Activated T-helper 2 cell treated with anti-CD3 and anti-CD28 coated beads, Interferon-gamma antibody, Interleukin-2, Interleukin-4, amounts not matched to agents 10 μg/mL and 5 μg/mL and 100 μg/mL, durations not matched to agents 14 hours and 24 hours and 36 hours (primary cell): ENCODE measurements at regions not wholly inside any gene's neighbourhood (a gene's known extent, or its start where the extent isn't known, plus 50 kb on each side); places are given as distances from the start of the nearest gene placed in this dataset.
"Not testable (repeated sequence)": the region's sequence is repeated elsewhere in the genome, so short reads cannot be mapped to it uniquely, and the experiment has no call there.

ENCODE experiments used
- DNase-seq: peaks from one replicate; pipeline ENCODE4 v3.0.0; 2021; ENCODE audit warnings: low spot score
- H3K27ac Mint-ChIP-seq: one replicate; pipeline ENCODE4 v1.8.0; 2021; ENCODE audit warnings: mixed read lengths
- H3K27me3 Mint-ChIP-seq: one replicate; pipeline ENCODE4 v1.8.0; 2021; ENCODE audit warnings: low read depth, mixed read lengths
- H3K36me3 Mint-ChIP-seq: one replicate; pipeline ENCODE4 v1.8.0; 2021; ENCODE audit warnings: low read depth, mixed read lengths
- H3K4me1 Mint-ChIP-seq: one replicate; pipeline ENCODE4 v1.8.0; 2021; ENCODE audit warnings: low read depth, mixed read lengths
- H3K4me3 Mint-ChIP-seq: one replicate; pipeline ENCODE4 v1.8.0; 2021; ENCODE audit warnings: low read depth, mild to moderate bottlenecking, moderate library complexity, mixed read lengths
- H3K9me3 Mint-ChIP-seq: one replicate; pipeline ENCODE4 v1.8.0; 2021; ENCODE audit warnings: mixed read lengths
- intact Hi-C: fragments of 100-400 bp; cut with micrococcal nuclease; formaldehyde crosslinking; loops from one replicate; pipeline ENCODE4 v1.15.1; 2023

DNA sequence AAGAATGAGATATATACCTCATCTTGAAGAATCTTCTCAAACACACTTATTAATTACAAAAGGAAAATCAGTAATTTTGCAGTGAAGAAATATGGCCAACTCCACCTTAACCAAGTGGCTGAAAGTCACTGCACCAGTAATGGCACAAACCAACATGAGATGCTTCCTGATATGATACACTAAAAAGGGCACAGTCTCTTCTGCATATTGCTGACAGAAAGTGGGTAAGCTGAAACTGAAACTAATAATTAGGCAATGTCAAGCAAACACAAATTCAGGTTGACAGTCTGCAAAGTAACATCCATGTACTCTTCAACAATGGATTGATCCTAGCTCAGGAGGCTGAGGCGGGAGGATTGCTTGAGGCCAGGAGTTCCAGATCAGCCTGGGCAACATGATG, 56.1 kb downstream of the ZNF22 start:
- DNase-seq, H3K27ac Mint-ChIP-seq, H3K4me1 Mint-ChIP-seq, H3K36me3 Mint-ChIP-seq, H3K9me3 Mint-ChIP-seq, intact Hi-C loops, H3K4me3 Mint-ChIP-seq, H3K27me3 Mint-ChIP-seq: not testable (repeated sequence)

- H3K4me1 Mint-ChIP-seq, result no peaks in the 10 kb centered on the region
- H3K4me3 Mint-ChIP-seq, result no peak overlapping the region
- H3K27ac Mint-ChIP-seq, result no peak overlapping the region
- H3K27me3 Mint-ChIP-seq, result peaks cover 2% of the 10 kb centered on the region
- H3K9me3 Mint-ChIP-seq, result no peaks in the 10 kb centered on the region
- H3K36me3 Mint-ChIP-seq, result no peaks in the 10 kb centered on the region
- intact Hi-C loops, result no loop called here
- DNase-seq, result no peak
Measured at GRCh38 chr10:45058580-45058979, 57.9 kb downstream of the ZNF22 start.

GRCh38 chr10:45058992-45059561, 58.4 kb downstream of the ZNF22 start:
- no peak for DNase-seq
- no peaks in the 10 kb centered on the region for H3K4me1 Mint-ChIP-seq
- H3K36me3 Mint-ChIP-seq, result no peaks in the 10 kb centered on the region
- no peak overlapping the region for H3K27ac Mint-ChIP-seq
- H3K27me3 Mint-ChIP-seq, result peaks cover 2% of the 10 kb centered on the region
- H3K4me3 Mint-ChIP-seq, result no peak overlapping the region
- intact Hi-C loops, result no loop called here
- no peaks in the 10 kb centered on the region for H3K9me3 Mint-ChIP-seq

GRCh38 chr10:45059632-45060031, 58.9 kb downstream of the ZNF22 start:
- H3K4me1 Mint-ChIP-seq, result no peaks in the 10 kb centered on the region
- no peaks in the 10 kb centered on the region for H3K27me3 Mint-ChIP-seq
- no peaks in the 10 kb centered on the region for H3K36me3 Mint-ChIP-seq
- no peak overlapping the region for H3K4me3 Mint-ChIP-seq
- no peaks in the 10 kb centered on the region for H3K9me3 Mint-ChIP-seq
- H3K27ac Mint-ChIP-seq, result no peak overlapping the region
- DNase-seq, result no peak
- intact Hi-C loops, result no loop called here

- H3K27ac Mint-ChIP-seq, result no peak overlapping the region
- intact Hi-C loops, result no loop called here
- H3K4me1 Mint-ChIP-seq, result no peaks in the 10 kb centered on the region
- no peaks in the 10 kb centered on the region for H3K36me3 Mint-ChIP-seq
- no peak for DNase-seq
- no peaks in the 10 kb centered on the region for H3K27me3 Mint-ChIP-seq
- H3K4me3 Mint-ChIP-seq, result no peak overlapping the region
- H3K9me3 Mint-ChIP-seq, result no peaks in the 10 kb centered on the region
Measured at GRCh38 chr10:45061982-45062381, 61.3 kb downstream of the ZNF22 start.

DNA sequence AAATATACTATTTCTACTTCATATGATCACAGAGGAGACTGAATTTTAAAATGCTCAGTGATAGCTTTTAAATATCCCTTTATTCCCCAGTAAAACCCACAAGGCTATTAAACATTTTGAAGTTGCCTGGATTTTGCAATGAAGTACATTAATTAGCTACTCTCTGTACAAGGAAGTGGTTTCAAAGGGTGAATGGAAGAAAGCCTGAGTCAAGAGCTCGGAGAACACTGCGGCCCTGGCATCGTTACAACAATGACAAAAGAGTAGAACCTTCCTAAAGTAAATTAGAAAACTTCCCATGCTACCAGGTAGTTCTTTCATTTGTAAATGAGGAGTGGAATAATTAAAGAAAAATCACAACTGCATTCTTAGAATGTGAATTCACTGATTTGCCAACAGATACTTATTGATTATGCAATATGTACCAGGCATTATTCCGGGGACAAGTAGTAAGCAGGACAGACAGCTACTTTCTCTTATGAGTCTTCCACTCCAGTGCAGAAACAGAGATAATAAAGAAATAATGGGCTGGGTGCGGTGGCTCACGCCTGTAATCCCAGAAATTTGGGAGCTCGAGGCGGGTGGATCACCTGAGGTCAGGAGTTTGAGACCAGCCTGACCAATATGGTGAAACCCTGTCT, 63.0 kb downstream of the ZNF22 start:
- Mint-ChIP-seq H3K4me3 (no peak overlapping the region), H3K27me3 (no peaks in the 10 kb centered on the region), H3K27ac (no peak overlapping the region), H3K9me3 (no peaks in the 10 kb centered on the region), H3K4me1 (no peaks in the 10 kb centered on the region), H3K36me3 (no peaks in the 10 kb centered on the region)
- intact Hi-C loops, result no loop called here
- no peak for DNase-seq

GRCh38 chr10:45064998-45065397, 64.3 kb downstream of the ZNF22 start:
- Mint-ChIP-seq H3K4me3 (no peak overlapping the region), H3K27me3 (no peaks in the 10 kb centered on the region)
- DNase-seq, result no peak

DNA sequence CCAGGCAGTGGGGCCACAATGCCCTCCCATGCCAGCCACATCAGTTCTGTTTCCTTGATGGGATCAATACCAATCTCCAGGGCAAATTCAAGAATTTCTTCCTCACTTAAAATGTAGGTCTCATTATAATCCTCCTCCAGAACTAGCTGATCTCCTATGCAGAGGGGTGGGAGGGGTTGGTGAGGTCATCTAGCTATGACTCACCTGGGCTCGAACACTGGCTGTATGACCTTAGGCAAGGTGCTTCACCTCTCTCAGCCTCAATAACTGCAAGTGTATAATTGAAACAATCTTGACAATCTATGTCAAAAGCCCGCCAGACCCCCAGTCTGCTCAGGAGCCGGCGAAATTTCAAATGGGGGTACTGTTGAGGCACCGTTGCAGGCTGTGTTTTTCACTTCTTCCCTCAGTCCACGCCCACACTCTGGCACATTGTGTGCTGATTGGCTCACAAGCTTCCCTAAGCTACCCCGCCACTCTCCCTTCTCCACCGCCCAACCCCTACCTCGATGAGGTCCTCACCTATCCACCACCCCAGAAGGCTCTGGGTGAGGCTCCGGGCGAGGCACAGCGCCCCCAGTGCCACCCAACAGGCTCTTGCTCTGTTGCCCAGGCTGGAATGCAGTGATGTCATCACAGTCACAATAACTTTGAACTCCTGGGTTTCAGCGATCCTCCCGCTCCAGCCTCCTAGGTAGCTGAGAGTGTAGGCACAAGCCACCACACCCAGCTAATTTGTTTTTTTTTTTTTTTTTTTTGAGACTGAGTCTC, 70.5 kb downstream of the ZNF22 start:
- Mint-ChIP-seq H3K4me3 (no peak overlapping the region), H3K4me1 (no peaks in the 10 kb centered on the region), H3K36me3 (no peaks in the 10 kb centered on the region), H3K27ac (no peak overlapping the region), H3K27me3 (no peaks in the 10 kb centered on the region), H3K9me3 (no peaks in the 10 kb centered on the region)
- DNase-seq, result no peak
- intact Hi-C loops, result no loop called here

More at GRCh38 chr10:45064998-45065397, 64.3 kb downstream of the ZNF22 start:
- intact Hi-C loops, result no loop called here
- H3K9me3 Mint-ChIP-seq, result no peaks in the 10 kb centered on the region
- H3K4me1 Mint-ChIP-seq, result no peaks in the 10 kb centered on the region
- no peaks in the 10 kb centered on the region for H3K36me3 Mint-ChIP-seq
- H3K27ac Mint-ChIP-seq, result no peak overlapping the region

- H3K4me1 Mint-ChIP-seq, result no peaks in the 10 kb centered on the region
- H3K27ac Mint-ChIP-seq, result no peak overlapping the region
- no peak overlapping the region for H3K4me3 Mint-ChIP-seq
- H3K27me3 Mint-ChIP-seq, result peaks cover 3% of the 10 kb centered on the region
- no peaks in the 10 kb centered on the region for H3K9me3 Mint-ChIP-seq
- DNase-seq, result no peak
- intact Hi-C loops, result no loop called here
- H3K36me3 Mint-ChIP-seq, result no peaks in the 10 kb centered on the region
Measured at GRCh38 chr10:45075216-45075615, 74.5 kb downstream of the ZNF22 start.

GRCh38 chr10:45075826-45076380, 75.2 kb downstream of the ZNF22 start:
- H3K4me1 Mint-ChIP-seq, result no peaks in the 10 kb centered on the region
- intact Hi-C loops, result no loop called here
- H3K36me3 Mint-ChIP-seq, result no peaks in the 10 kb centered on the region
- peaks cover 3% of the 10 kb centered on the region for H3K27me3 Mint-ChIP-seq
- DNase-seq, result no peak
- H3K9me3 Mint-ChIP-seq, result no peaks in the 10 kb centered on the region
- H3K27ac Mint-ChIP-seq, result no peak overlapping the region
- no peak overlapping the region for H3K4me3 Mint-ChIP-seq

DNA sequence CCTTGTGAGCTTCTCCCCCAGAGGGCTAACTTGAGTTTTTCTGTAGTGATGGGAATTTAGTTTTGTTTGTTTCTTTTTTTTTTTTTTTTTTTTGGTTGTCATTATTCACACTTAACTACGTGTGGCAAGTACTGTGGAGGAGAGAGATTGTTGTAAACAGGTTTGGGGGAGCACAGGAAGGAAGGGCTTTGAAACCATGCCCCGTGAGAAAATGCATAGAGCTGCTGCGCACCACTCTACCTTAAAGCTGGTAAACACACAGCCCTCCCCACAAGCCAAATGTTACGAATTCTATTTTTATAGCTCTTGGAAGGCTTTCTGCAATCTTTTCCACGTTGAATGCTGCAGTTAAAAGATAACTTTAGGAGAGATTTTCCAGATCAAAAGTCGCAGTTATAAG, 76.2 kb downstream of the ZNF22 start:
- Mint-ChIP-seq H3K27ac (no peak overlapping the region), H3K4me1 (no peaks in the 10 kb centered on the region), H3K27me3 (peaks cover 3% of the 10 kb centered on the region), H3K36me3 (no peaks in the 10 kb centered on the region), H3K4me3 (no peak overlapping the region), H3K9me3 (no peaks in the 10 kb centered on the region)
- no peak for DNase-seq
- intact Hi-C loops, result no loop called here

DNA sequence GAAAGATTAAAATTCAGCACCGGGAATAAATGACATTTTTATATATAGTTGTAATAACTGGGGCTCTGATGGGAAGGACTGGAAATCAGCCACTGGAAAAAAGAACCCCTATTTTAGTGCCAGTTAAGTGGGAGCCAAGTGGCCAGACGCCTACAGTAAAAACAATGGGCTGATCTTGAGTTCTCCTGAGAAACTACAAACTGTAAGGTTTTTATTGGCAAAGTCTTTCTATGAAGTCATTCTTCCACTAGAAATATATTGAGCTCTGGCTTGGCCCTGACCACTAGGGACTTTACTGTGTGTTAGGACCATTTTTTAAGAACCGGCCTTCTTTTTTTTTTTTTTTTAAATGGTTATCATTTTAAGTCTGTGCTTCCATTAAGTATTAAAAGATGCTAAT, 79.6 kb downstream of the ZNF22 start:
- H3K9me3 Mint-ChIP-seq, result peaks cover under 1% of the 10 kb centered on the region
- no peaks in the 10 kb centered on the region for H3K4me1 Mint-ChIP-seq
- H3K4me3 Mint-ChIP-seq, result no peak overlapping the region
- DNase-seq, result no peak
- no peaks in the 10 kb centered on the region for H3K36me3 Mint-ChIP-seq
- intact Hi-C loops, result no loop called here
- H3K27me3 Mint-ChIP-seq, result peaks cover 4% of the 10 kb centered on the region
- H3K27ac Mint-ChIP-seq, result no peak overlapping the region

DNA sequence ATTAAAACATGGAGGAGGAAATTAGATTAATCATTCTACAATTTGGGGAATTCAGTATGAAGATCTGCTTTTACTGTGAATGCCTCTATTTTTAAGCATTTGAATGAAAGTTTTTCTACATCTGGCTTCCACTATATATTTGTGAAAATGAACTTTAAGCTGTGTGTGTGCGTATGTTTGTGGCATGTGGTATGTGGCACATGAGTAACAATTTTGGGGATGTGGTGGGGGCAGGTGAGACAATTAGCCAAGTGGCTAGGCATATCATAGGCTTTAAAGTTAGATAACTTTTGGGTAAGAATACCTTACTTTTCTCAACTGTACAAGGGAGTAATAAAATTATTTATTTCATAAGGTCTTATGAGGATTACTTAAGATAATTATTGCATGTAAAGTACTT, 81.5 kb downstream of the ZNF22 start:
- no peaks in the 10 kb centered on the region for H3K36me3 Mint-ChIP-seq
- intact Hi-C loops, result no loop called here
- no peak overlapping the region for H3K27ac Mint-ChIP-seq
- H3K4me1 Mint-ChIP-seq, result no peaks in the 10 kb centered on the region
- peaks cover 6% of the 10 kb centered on the region for H3K9me3 Mint-ChIP-seq
- no peak overlapping the region for H3K4me3 Mint-ChIP-seq
- no peak for DNase-seq
- H3K27me3 Mint-ChIP-seq, result peaks cover 7% of the 10 kb centered on the region
